ENCODE measurements at regions not wholly inside any gene's neighbourhood (a gene's known extent, or its start where the extent isn't known, plus 50 kb on each side); places are given as distances from the start of the nearest gene placed in this dataset.

DNA sequence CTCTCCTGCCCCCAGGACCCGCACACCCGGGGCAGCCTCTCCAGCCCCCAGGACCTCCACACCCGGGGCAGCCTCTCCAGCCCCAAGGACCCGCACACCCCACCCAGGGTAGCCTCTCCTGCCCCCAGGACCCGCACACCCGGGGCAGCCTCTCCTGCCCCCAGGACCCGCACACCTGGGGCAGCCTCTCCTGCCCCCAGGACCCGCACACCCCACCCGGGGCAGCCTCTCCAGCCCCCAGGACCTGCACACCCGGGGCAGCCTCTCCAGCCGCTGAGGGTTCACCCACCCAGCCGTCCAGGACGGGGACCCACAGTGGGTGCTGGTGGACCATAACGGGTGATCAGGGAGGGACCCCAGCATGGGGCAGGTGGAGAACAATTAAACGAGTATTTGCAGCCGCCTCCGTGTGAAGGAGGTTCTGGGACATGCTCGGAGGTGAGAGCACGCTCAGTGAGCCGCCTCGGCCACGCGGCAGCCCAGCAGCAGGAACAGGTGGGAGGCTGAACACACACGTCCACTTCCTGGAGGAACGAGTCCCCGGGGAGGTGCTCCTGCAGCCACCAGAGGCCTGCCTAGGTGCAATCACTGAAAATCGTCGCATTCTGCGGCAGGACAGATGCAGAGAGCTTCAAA, 107.9 kb downstream of the PDGFA start:
- Histone ChIP-seq H3K9me3 (ENCODE audit: low read depth, low read length) (no peaks in the 10 kb centered on the region), H3K36me3 (ENCODE audit: insufficient read depth, low read length) (no peaks in the 10 kb centered on the region), H3K4me3 (no peak overlapping the region), H3K27ac (no peak overlapping the region), H3K9ac (ENCODE audit: insufficient read length) (no peak overlapping the region)
- no peak for TF ChIP-seq EZH2 (IDR thresholded peaks at IDR 0.05)
- TF ChIP-seq POLR2AphosphoS5 (IDR thresholded peaks at IDR 0.05; ENCODE audit: borderline replicate concordance, low read depth, low read length): no peak
- TF ChIP-seq FOXP2 (optimal IDR thresholded peaks at IDR 0.05; ENCODE audit: control extremely low read depth, extremely low read length, insufficient read depth): no peak
- no peak for DNase-seq (ENCODE audit: low read depth, low spot score)

GRCh38 chr7:412313-412710, 107.3 kb downstream of the PDGFA start:
- Histone ChIP-seq H3K36me3 (ENCODE audit: insufficient read depth, low read length) (no peaks in the 10 kb centered on the region), H3K9ac (ENCODE audit: insufficient read length) (no peak overlapping the region), H3K9me3 (ENCODE audit: low read depth, low read length) (no peaks in the 10 kb centered on the region), H3K4me3 (no peak overlapping the region), H3K27ac (no peak overlapping the region)
- no peak for DNase-seq (ENCODE audit: low read depth, low spot score)
- TF ChIP-seq EZH2 (IDR thresholded peaks at IDR 0.05): no peak
- no peak for TF ChIP-seq POLR2AphosphoS5 (IDR thresholded peaks at IDR 0.05; ENCODE audit: borderline replicate concordance, low read depth, low read length)

- Histone ChIP-seq H3K9me3 (ENCODE audit: low read depth, low read length) (no peaks in the 10 kb centered on the region), H3K4me3 (no peak overlapping the region), H3K27ac (no peak overlapping the region), H3K36me3 (ENCODE audit: insufficient read depth, low read length) (no peaks in the 10 kb centered on the region), H3K9ac (ENCODE audit: insufficient read length) (no peak overlapping the region)
- no peak for TF ChIP-seq FOXP2 (optimal IDR thresholded peaks at IDR 0.05; ENCODE audit: control extremely low read depth, extremely low read length, insufficient read depth)
- TF ChIP-seq POLR2AphosphoS5 (IDR thresholded peaks at IDR 0.05; ENCODE audit: borderline replicate concordance, low read depth, low read length): no peak
- TF ChIP-seq EZH2 (IDR thresholded peaks at IDR 0.05): no peak
- no peak for DNase-seq (ENCODE audit: low read depth, low spot score)
These were observed 104.7 kb downstream of the PDGFA start for GRCh38 chr7:414681-415560.

DNA sequence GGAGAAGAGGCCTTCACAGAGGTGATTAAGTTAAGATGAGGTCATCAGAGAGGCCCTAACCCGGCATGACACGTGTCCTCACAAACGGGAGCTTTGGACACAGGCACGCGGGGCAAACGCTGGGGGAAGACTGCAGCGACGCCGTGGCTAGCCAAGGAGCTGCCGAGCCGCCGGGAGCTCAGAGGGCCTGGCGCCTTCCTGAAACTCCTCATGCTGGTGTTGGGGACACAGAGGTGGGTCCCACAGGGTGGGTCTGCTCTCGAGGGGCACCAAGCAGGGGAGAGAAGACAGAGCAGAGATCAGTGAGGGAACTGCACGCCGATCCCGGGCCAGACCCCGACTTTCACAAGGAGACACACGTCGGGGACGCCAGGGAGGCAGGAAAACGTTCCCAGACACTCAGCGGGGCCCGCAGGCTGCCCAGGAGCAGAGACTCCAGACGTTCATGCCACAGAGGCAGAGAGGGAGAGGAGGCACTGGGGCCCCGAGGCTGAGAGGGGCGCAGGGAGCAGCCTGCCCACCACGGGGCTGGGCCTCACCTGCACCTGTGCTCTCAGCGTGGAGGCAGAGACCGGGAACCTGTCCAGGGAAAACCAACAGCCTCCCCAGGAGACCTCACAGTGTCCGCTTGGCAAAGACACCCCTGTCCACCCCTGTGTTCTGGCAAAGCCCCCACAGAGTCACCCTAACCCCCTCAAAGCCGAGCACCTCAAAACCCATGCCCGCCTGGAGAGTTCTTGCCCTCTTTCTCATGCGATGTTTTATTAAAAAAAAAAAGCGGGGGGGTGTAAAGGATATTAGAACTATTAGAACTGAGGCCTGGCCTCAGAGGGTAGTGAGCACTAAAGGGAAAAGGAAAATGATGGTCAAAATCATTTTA, 103.8 kb downstream of the PDGFA start:
- no peak for TF ChIP-seq EZH2 (IDR thresholded peaks at IDR 0.05)
- TF ChIP-seq POLR2AphosphoS5 (IDR thresholded peaks at IDR 0.05; ENCODE audit: borderline replicate concordance, low read depth, low read length): no peak
- TF ChIP-seq FOXP2 (optimal IDR thresholded peaks at IDR 0.05; ENCODE audit: control extremely low read depth, extremely low read length, insufficient read depth): no peak
- no peak for DNase-seq (ENCODE audit: low read depth, low spot score)
- no peak overlapping the region for H3K4me3 ChIP-seq
- H3K27ac ChIP-seq: no peak overlapping the region
- no peak overlapping the region for H3K9ac ChIP-seq (ENCODE audit: insufficient read length)
- no peaks in the 10 kb centered on the region for H3K36me3 ChIP-seq (ENCODE audit: insufficient read depth, low read length)
- no peaks in the 10 kb centered on the region for H3K9me3 ChIP-seq (ENCODE audit: low read depth, low read length)

DNA sequence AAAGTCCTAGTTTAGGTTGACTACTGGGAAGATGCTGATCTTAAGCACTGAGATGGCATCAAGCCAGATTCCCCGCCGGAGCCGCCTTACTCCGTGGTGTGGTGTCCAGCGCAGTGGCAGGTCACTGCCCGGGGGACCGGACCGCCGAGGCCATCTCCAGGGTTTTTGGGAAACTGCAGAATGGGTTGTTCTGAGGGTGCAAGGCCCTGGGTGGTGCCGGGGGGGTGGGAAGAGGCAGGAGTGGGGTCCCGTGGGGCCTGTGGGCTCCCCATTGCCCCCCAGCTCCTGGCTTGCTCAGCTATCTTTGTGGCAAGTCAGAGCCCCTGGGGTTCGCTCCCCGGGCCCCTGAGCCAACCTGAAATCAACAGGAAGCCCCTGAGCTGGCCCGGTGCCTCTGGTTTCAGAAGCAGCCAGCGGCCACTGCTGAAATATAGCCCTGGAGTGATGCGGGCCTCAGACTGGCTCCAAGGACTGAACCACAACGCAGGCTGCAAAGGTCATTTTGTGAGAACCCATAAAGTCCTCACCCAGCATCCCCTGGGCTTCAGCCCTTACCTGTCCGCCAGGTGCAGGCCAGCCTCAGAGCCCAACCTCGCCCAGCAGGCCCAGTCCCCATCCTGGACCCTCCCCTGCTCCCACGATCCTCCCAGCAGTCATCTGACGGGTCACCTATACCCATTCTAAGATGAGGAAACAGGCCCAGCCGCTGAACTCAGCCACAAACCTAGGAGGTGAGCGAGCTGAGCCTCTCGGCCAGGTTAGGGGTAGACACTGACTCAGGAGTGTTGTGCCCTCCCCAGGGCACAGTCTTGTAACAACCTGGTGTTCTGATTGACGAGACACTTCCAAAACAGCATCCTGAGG, 102.7 kb downstream of the PDGFA start:
- no peaks in the 10 kb centered on the region for H3K36me3 ChIP-seq (ENCODE audit: insufficient read depth, low read length)
- no peak overlapping the region for H3K4me3 ChIP-seq
- no peaks in the 10 kb centered on the region for H3K9me3 ChIP-seq (ENCODE audit: low read depth, low read length)
- DNase-seq (ENCODE audit: low read depth, low spot score): no peak
- H3K27ac ChIP-seq: no peak overlapping the region
- no peak for TF ChIP-seq POLR2AphosphoS5 (IDR thresholded peaks at IDR 0.05; ENCODE audit: borderline replicate concordance, low read depth, low read length)
- TF ChIP-seq EZH2 (IDR thresholded peaks at IDR 0.05): no peak
- TF ChIP-seq FOXP2 (optimal IDR thresholded peaks at IDR 0.05; ENCODE audit: control extremely low read depth, extremely low read length, insufficient read depth): no peak
- no peak overlapping the region for H3K9ac ChIP-seq (ENCODE audit: insufficient read length)

GRCh38 chr7:417625-417889, 102.1 kb downstream of the PDGFA start:
- Histone ChIP-seq H3K9me3 (ENCODE audit: low read depth, low read length) (no peaks in the 10 kb centered on the region), H3K4me3 (no peak overlapping the region), H3K27ac (no peak overlapping the region), H3K9ac (ENCODE audit: insufficient read length) (no peak overlapping the region), H3K36me3 (ENCODE audit: insufficient read depth, low read length) (no peaks in the 10 kb centered on the region)
- DNase-seq (ENCODE audit: low read depth, low spot score): no peak
- TF ChIP-seq EZH2 (IDR thresholded peaks at IDR 0.05): no peak
- no peak for TF ChIP-seq POLR2AphosphoS5 (IDR thresholded peaks at IDR 0.05; ENCODE audit: borderline replicate concordance, low read depth, low read length)
- no peak for TF ChIP-seq FOXP2 (optimal IDR thresholded peaks at IDR 0.05; ENCODE audit: control extremely low read depth, extremely low read length, insufficient read depth)

DNA sequence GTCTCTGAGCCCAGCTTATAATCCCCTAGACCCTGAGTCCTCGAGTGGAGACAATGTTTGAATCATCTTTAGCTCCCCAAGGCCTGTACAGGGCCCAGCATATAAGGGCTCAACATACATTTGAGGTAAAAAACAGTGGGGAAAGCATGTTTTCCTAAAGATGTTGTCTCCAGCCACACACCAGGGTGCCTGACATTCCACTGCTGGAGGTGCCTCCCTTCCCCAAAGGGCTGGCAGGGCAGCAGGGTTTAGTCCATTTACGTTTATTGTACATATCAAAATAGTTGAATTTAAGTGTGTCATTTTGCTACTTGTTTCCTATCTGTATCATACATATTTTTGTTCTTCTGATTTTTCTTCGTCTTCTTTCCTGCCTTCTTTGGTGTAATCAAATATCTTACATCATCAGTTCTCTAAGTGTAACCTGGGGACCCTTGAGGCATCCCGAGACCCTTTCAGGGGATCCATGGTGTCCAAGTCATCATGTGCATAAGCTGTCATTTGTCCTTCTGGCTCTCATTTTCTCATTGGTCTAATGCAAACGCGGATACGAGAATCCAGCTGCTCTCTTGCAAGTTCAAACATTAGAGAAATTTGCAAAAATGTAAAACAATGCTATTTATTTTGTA, 101.6 kb downstream of the PDGFA start:
- DNase-seq (ENCODE audit: low read depth, low spot score): no peak
- H3K36me3 ChIP-seq (ENCODE audit: insufficient read depth, low read length): no peaks in the 10 kb centered on the region
- no peak overlapping the region for H3K4me3 ChIP-seq
- H3K9me3 ChIP-seq (ENCODE audit: low read depth, low read length): no peaks in the 10 kb centered on the region
- no peak overlapping the region for H3K9ac ChIP-seq (ENCODE audit: insufficient read length)
- TF ChIP-seq POLR2AphosphoS5 (IDR thresholded peaks at IDR 0.05; ENCODE audit: borderline replicate concordance, low read depth, low read length) (no peak), EZH2 (IDR thresholded peaks at IDR 0.05) (no peak), FOXP2 (optimal IDR thresholded peaks at IDR 0.05; ENCODE audit: control extremely low read depth, extremely low read length, insufficient read depth) (no peak)
- no peak overlapping the region for H3K27ac ChIP-seq

Measured in SK-N-MC (cell line).